ENCODE measurements at regions not wholly inside any gene's neighbourhood (a gene's known extent, or its start where the extent isn't known, plus 50 kb on each side); places are given as distances from the start of the nearest gene placed in this dataset.

DNA sequence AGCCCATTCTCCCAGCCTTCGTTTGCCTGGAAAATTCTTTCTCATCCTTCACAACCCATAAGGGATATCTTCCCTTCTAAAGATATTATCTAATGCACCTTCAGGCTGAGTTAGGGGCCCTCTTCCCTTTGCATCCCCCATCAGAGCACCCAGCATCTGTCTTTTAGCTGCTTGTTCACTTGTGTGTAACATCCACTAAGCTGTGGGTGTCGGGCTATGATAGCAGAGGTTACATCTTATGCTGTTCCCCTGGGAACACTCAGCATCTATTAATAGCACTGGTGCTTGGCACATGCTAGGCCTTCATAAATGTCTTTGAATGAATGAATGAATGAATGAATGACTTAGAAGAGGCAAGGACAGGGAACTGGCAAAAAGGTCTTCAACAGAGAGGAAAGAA, 131.8 kb downstream of the NUAK1 start:
- peaks cover 0 to 5% (median 4%) of the 10 kb centered on the region in 3 donors for H3K27me3 Mint-ChIP-seq (ENCODE audit: low read depth in 3 of 3)
- intact Hi-C loops (cut with micrococcal nuclease): no loop called here
- no peak overlapping the region for H3K4me2 ChIP-seq (replicated peaks; ENCODE audit: extremely low read depth, low read length, poor library complexity, severe bottlenecking)

GRCh38 chr12:106010741-106011140, 128.0 kb downstream of the NUAK1 start:
- H2AFZ ChIP-seq (ENCODE audit: insufficient read depth, low read depth, low read length, poor library complexity, severe bottlenecking): no peak overlapping the region
- no peaks in the 10 kb centered on the region for H3K4me1 ChIP-seq (ENCODE audit: control insufficient read depth in 1 of 2, insufficient read depth in 2 of 2, low read length in 2 of 2)
- Mint-ChIP-seq H3K4me1 (no peaks in the 10 kb centered on the region), H3K4me3 (no peak overlapping the region), H3K9me3 (peaks cover 0 to 7% (median 2%) of the 10 kb centered on the region in 7 donors), H3K27me3 (ENCODE audit: low read depth in 3 of 3) (peaks cover 0 to 2% (median 2%) of the 10 kb centered on the region in 3 donors), H3K27ac (no peak overlapping the region), H3K36me3 (no peaks in the 10 kb centered on the region)
- DNase-seq: no peak
- no peaks in the 10 kb centered on the region for H3K79me2 ChIP-seq (ENCODE audit: insufficient read depth, low read length)
- intact Hi-C loops (cut with micrococcal nuclease): no loop called here
- H3K36me3 ChIP-seq (replicated peaks in 1 of 2; ENCODE audit: control insufficient read depth in 1 of 2, insufficient read depth in 2 of 2, low read length in 2 of 2): no peaks in the 10 kb centered on the region
- no peak overlapping the region for H3K9ac ChIP-seq (ENCODE audit: insufficient read depth, low read length, poor library complexity, severe bottlenecking)
- TF ChIP-seq CTCF (IDR thresholded peaks at IDR 0.05): no peak
- H3K4me3 ChIP-seq (replicated peaks in 1 of 3; ENCODE audit: low read depth in 2 of 3, low read length in 3 of 3): no peak overlapping the region
- H3K27ac ChIP-seq (ENCODE audit: low read depth in 1 of 2, low read length in 2 of 2): no peak overlapping the region
- no peaks in the 10 kb centered on the region for H3K27me3 ChIP-seq (ENCODE audit: control insufficient read depth in 2 of 2, insufficient read depth in 2 of 2, low read length in 2 of 2)
- H3K4me2 ChIP-seq (replicated peaks; ENCODE audit: extremely low read depth, low read length, poor library complexity, severe bottlenecking): no peak overlapping the region
- H4K20me1 ChIP-seq (ENCODE audit: insufficient read depth, low read length): no peaks in the 10 kb centered on the region
- no peaks in the 10 kb centered on the region for H3K9me3 ChIP-seq (replicated peaks in 1 of 2; ENCODE audit: control insufficient read depth in 1 of 2, insufficient read depth in 1 of 2, low read length in 2 of 2)

More for the DNA sequence above, 131.8 kb downstream of the NUAK1 start:
- Histone ChIP-seq H3K9me3 (replicated peaks in 1 of 2; ENCODE audit: control insufficient read depth in 1 of 2, insufficient read depth in 1 of 2, low read length in 2 of 2) (no peaks in the 10 kb centered on the region), H3K9ac (ENCODE audit: insufficient read depth, low read length, poor library complexity, severe bottlenecking) (no peak overlapping the region), H3K4me3 (replicated peaks in 1 of 3; ENCODE audit: low read depth in 2 of 3, low read length in 3 of 3) (no peak overlapping the region), H3K79me2 (ENCODE audit: insufficient read depth, low read length) (no peaks in the 10 kb centered on the region), H3K4me1 (ENCODE audit: control insufficient read depth in 1 of 2, insufficient read depth in 2 of 2, low read length in 2 of 2) (no peaks in the 10 kb centered on the region), H3K27me3 (ENCODE audit: control insufficient read depth in 2 of 2, insufficient read depth in 2 of 2, low read length in 2 of 2) (no peaks in the 10 kb centered on the region), H3K36me3 (replicated peaks in 1 of 2; ENCODE audit: control insufficient read depth in 1 of 2, insufficient read depth in 2 of 2, low read length in 2 of 2) (no peaks in the 10 kb centered on the region), H3K27ac (ENCODE audit: low read depth in 1 of 2, low read length in 2 of 2) (no peak overlapping the region), H2AFZ (ENCODE audit: insufficient read depth, low read depth, low read length, poor library complexity, severe bottlenecking) (no peak overlapping the region), H4K20me1 (ENCODE audit: insufficient read depth, low read length) (no peaks in the 10 kb centered on the region)
- WGBS (ENCODE audit: insufficient coverage): 96% methylated on average over 2 of the region's 2 CpGs
- Mint-ChIP-seq H3K36me3 (no peaks in the 10 kb centered on the region), H3K4me3 (no peak overlapping the region), H3K27ac (no peak overlapping the region), H3K4me1 (no peaks in the 10 kb centered on the region), H3K9me3 (peaks cover 0 to 5% (median 0%) of the 10 kb centered on the region in 7 donors)
- no peak for DNase-seq
- no peak for TF ChIP-seq CTCF (IDR thresholded peaks at IDR 0.05)
